22Rv1 (cell line): ENCODE measurements at regions not wholly inside any gene's neighbourhood (a gene's known extent, or its start where the extent isn't known, plus 50 kb on each side); places are given as distances from the start of the nearest gene placed in this dataset.

ENCODE experiments used
- H3K27ac ChIP-seq: fragments of 450-650 bp; 2 replicates; pipeline ENCODE4 v1.5.1; 2017
- CTCF ChIP-seq: fragments of 450-650 bp; IDR thresholded peaks from 2 replicates; pipeline ENCODE4 v1.5.1; 2017; ENCODE audit warnings: mild to moderate bottlenecking
- ZFX ChIP-seq: fragments of 450-650 bp; IDR thresholded peaks from 2 replicates; pipeline ENCODE4 v1.6.1; 2017; ENCODE audit warnings: antibody characterized with exemption, borderline replicate concordance

GRCh38 chr1:217190359-217190758 lies 440.5 kb downstream of the GPATCH2 start:
- H3K27ac ChIP-seq, result no peak overlapping the region
- TF ChIP-seq CTCF (no peak), ZFX (no peak)

GRCh38 chr1:217189362-217189761 lies 441.5 kb downstream of the GPATCH2 start:
- no peak overlapping the region for H3K27ac ChIP-seq
- TF ChIP-seq ZFX (no peak), CTCF (no peak)

GRCh38 chr1:217188280-217189237 lies 442.3 kb downstream of the GPATCH2 start:
- TF ChIP-seq CTCF (no peak), ZFX (no peak)
- H3K27ac ChIP-seq, result no peak overlapping the region

GRCh38 chr1:217186664-217187063 lies 444.2 kb downstream of the GPATCH2 start:
- no peak overlapping the region for H3K27ac ChIP-seq
- no peak for TF ChIP-seq CTCF

GRCh38 chr1:217184854-217185253 lies 446.0 kb downstream of the GPATCH2 start:
- no peak for TF ChIP-seq ZFX
- no peak for TF ChIP-seq CTCF
- H3K27ac ChIP-seq, result no peak overlapping the region

- no peak overlapping the region for H3K27ac ChIP-seq
- TF ChIP-seq ZFX (no peak), CTCF (no peak)
Observed at GRCh38 chr1:217182992-217183391, 447.9 kb downstream of the GPATCH2 start.

- no peak overlapping the region for H3K27ac ChIP-seq
- no peak for TF ChIP-seq CTCF
- TF ChIP-seq ZFX, result no peak
Observed at GRCh38 chr1:217181756-217182155, 449.1 kb downstream of the GPATCH2 start.
